SHP77 treated with DMSO at 0.1 percent for 48 hours (cell line): ENCODE measurements at regions not wholly inside any gene's neighbourhood (a gene's known extent, or its start where the extent isn't known, plus 50 kb on each side); places are given as distances from the start of the nearest gene placed in this dataset.
"Not testable (repeated sequence)": the region's sequence is repeated elsewhere in the genome, so short reads cannot be mapped to it uniquely, and the experiment has no call there.

Experiments
- DNase-seq: peaks from one replicate; lab custom pipeline; 2025; lab: John Stamatoyannopoulos, UW

- no peak for DNase-seq
Measured at GRCh38 chr9:86575137-86575536, 220.9 kb upstream of the TUT7 start.

GRCh38 chr9:86573886-86574285 is 219.7 kb upstream of the TUT7 start:
- DNase-seq: no peak

- no peak for DNase-seq
Measured at GRCh38 chr9:86572904-86573303, 218.7 kb upstream of the TUT7 start.

- not testable (repeated sequence) for DNase-seq
Measured at GRCh38 chr9:86565603-86566002, 211.4 kb upstream of the TUT7 start.

- DNase-seq: no peak
Measured at GRCh38 chr9:86563936-86564335, 209.7 kb upstream of the TUT7 start.

- DNase-seq: no peak
Measured at GRCh38 chr9:86563350-86563749, 209.1 kb upstream of the TUT7 start.

GRCh38 chr9:86562691-86563090 is 208.5 kb upstream of the TUT7 start:
- DNase-seq: no peak

- no peak for DNase-seq
Measured at GRCh38 chr9:86557918-86558317, 203.7 kb upstream of the TUT7 start.

GRCh38 chr9:86557063-86557766 is 203.0 kb upstream of the TUT7 start:
- no peak for DNase-seq

- DNase-seq: no peak
Measured at GRCh38 chr9:86555661-86556060, 201.5 kb upstream of the TUT7 start.

- no peak for DNase-seq
Measured at GRCh38 chr9:86550401-86550800, 196.2 kb upstream of the TUT7 start.

- no peak for DNase-seq
Measured at GRCh38 chr9:86549920-86550319, 195.7 kb upstream of the TUT7 start.

- DNase-seq: no peak
Measured at GRCh38 chr9:86549401-86549811, 195.2 kb upstream of the TUT7 start.

- no peak for DNase-seq
Measured at GRCh38 chr9:86548220-86548619, 194.0 kb upstream of the TUT7 start.

GRCh38 chr9:86547571-86547970 is 193.4 kb upstream of the TUT7 start:
- DNase-seq: no peak

- DNase-seq: peak; percentile 6
Measured at GRCh38 chr9:86546712-86547111, 192.5 kb upstream of the TUT7 start.

- DNase-seq: no peak
Measured at GRCh38 chr9:86545090-86545489, 190.9 kb upstream of the TUT7 start.

GRCh38 chr9:86541014-86541570 is 186.9 kb upstream of the TUT7 start:
- no peak for DNase-seq

- no peak for DNase-seq
Measured at GRCh38 chr9:86535406-86535915, 181.3 kb upstream of the TUT7 start.

GRCh38 chr9:86534572-86535258 is 180.5 kb upstream of the TUT7 start:
- DNase-seq: no peak

- no peak for DNase-seq
Measured at GRCh38 chr9:86531971-86532640, 177.9 kb upstream of the TUT7 start.

GRCh38 chr9:86531273-86531970 is 177.2 kb upstream of the TUT7 start:
- DNase-seq: no peak
